Neural cell (in vitro differentiated cells): ENCODE measurements at regions not wholly inside any gene's neighbourhood (a gene's known extent, or its start where the extent isn't known, plus 50 kb on each side); places are given as distances from the start of the nearest gene placed in this dataset.

Source experiments
- CTCF ChIP-seq: fragments of 450-650 bp; IDR thresholded peaks from 2 replicates; pipeline ENCODE4 v1.5.1; 2014; ENCODE audit warnings: antibody characterized with exemption, mild to moderate bottlenecking, moderate library complexity; ENCODE audit not compliant: poor library complexity, severe bottlenecking
- EZH2 ChIP-seq: fragments of 200-600, 300-800 bp; shearing (Covaris generic), sonication (generic); IDR thresholded peaks from 2 replicates; pipeline ENCODE4 v1.6.1; 2014; ENCODE audit warnings: antibody characterized with exemption, low read length, borderline replicate concordance, mild to moderate bottlenecking; ENCODE audit not compliant: insufficient read depth, poor library complexity, severe bottlenecking
- MXI1 ChIP-seq: fragments of 450-650 bp; conservative IDR thresholded peaks from 2 replicates; pipeline ENCODE4 v1.6.1; 2014; ENCODE audit warnings: antibody characterized with exemption, mild to moderate bottlenecking; ENCODE audit not compliant: poor library complexity, severe bottlenecking
- POLR2AphosphoS5 ChIP-seq: IDR thresholded peaks from 2 replicates; pipeline ENCODE4 v1.6.1; 2012
- RAD21 ChIP-seq: fragments of 450-650 bp; conservative IDR thresholded peaks from 2 replicates; pipeline ENCODE4 v1.6.1; 2014; ENCODE audit warnings: antibody characterized with exemption, mild to moderate bottlenecking, moderate library complexity
- SMC3 ChIP-seq: fragments of 450-650 bp; conservative IDR thresholded peaks from 2 replicates; pipeline ENCODE4 v1.6.1; 2014; ENCODE audit warnings: antibody characterized with exemption, mild to moderate bottlenecking, moderate library complexity; ENCODE audit not compliant: poor library complexity
- TAF1 ChIP-seq: IDR thresholded peaks from 2 replicates; pipeline ENCODE4 v1.6.1; 2012; ENCODE audit warnings: low read depth

DNA sequence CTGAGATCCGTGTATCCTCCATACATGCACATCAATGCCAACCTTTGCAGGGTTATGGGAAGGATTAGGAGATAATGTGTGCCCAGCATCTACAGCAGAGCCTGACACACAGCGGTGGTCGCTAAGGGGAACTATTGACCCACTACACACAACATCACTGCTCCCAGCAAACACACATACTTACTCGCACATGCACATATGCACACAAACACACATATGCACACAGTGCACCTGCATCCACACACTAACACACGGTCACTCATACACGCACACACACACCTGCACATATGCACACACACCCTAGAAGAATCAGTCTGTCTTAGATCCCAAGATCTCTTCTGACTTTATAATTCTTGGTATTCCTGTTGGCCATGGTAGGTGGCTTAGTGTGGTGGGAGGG is 118.3 kb downstream of the GYPC start:
- no peak for TF ChIP-seq EZH2
- TF ChIP-seq CTCF = no peak
- TF ChIP-seq POLR2AphosphoS5 = no peak
- no peak for TF ChIP-seq SMC3
- no peak for TF ChIP-seq TAF1
- TF ChIP-seq RAD21 = no peak
- no peak for TF ChIP-seq MXI1
